Smooth muscle cell (in vitro differentiated cells): ENCODE measurements at regions not wholly inside any gene's neighbourhood (a gene's known extent, or its start where the extent isn't known, plus 50 kb on each side); places are given as distances from the start of the nearest gene placed in this dataset.

ENCODE experiments used
- DNase-seq: peaks from one replicate; lab custom pipeline; 2025; ENCODE audit not compliant: unreplicated experiment; lab: John Stamatoyannopoulos, UW
- H2AFZ ChIP-seq: fragments of 200-600 bp; sonication (generic); 2 replicates; pipeline ENCODE4 v1.6.0; 2016; ENCODE audit warnings: antibody characterized with exemption, low read depth, mild to moderate bottlenecking
- H3F3A ChIP-seq: fragments of 200-600 bp; sonication (generic); 2 replicates; pipeline ENCODE4 v1.6.0; 2017; ENCODE audit warnings: antibody characterized with exemption, low read depth
- H3K27ac ChIP-seq: fragments of 200-600 bp; sonication (generic); 2 replicates; pipeline ENCODE4 v1.5.1; 2016; ENCODE audit warnings: low read depth, mild to moderate bottlenecking
- H3K27me3 ChIP-seq: fragments of 200-600 bp; sonication (generic); 2 replicates; pipeline ENCODE4 v1.6.1; 2016; ENCODE audit warnings: low read depth, mild to moderate bottlenecking
- H3K36me3 ChIP-seq: fragments of 200-600 bp; sonication (generic); 2 replicates; pipeline ENCODE4 v1.5.1; 2016; ENCODE audit warnings: low read depth
- H3K4me1 ChIP-seq: fragments of 200-600 bp; sonication (generic); 2 replicates; pipeline ENCODE4 v1.5.1; 2016; ENCODE audit warnings: low read depth
- H3K4me2 ChIP-seq: fragments of 200-600 bp; sonication (generic); 2 replicates; pipeline ENCODE4 v1.6.0; 2016; ENCODE audit warnings: mild to moderate bottlenecking
- H3K4me3 ChIP-seq: fragments of 200-600 bp; sonication (generic); 2 replicates; pipeline ENCODE4 v1.5.1; 2016; ENCODE audit warnings: mild to moderate bottlenecking
- H3K79me2 ChIP-seq: fragments of 200-600 bp; sonication (generic); 2 replicates; pipeline ENCODE4 v1.6.0; 2016; ENCODE audit warnings: low read depth, mild to moderate bottlenecking
- H3K9ac ChIP-seq: fragments of 200-600 bp; sonication (generic); 2 replicates; pipeline ENCODE4 v1.6.0; 2016; ENCODE audit warnings: low read depth
- H3K9me3 ChIP-seq: fragments of 200-600 bp; sonication (generic); replicated peaks from 2 replicates; pipeline ENCODE4 v1.5.1; 2016; ENCODE audit warnings: low read depth
- H4K20me1 ChIP-seq: fragments of 200-600 bp; sonication (generic); 2 replicates; pipeline ENCODE4 v1.6.0; 2016; ENCODE audit warnings: low read depth
- CTCF ChIP-seq: fragments of 200-600 bp; sonication (generic); IDR thresholded peaks from 2 replicates; pipeline ENCODE4 v1.5.1; 2017; ENCODE audit warnings: borderline replicate concordance, mild to moderate bottlenecking, antibody characterized with exemption; ENCODE audit not compliant: insufficient read depth, poor library complexity, severe bottlenecking
- WGBS: methylation state at CpG from one replicate; pipeline ENCODE4 v1.1.7; 2016; ENCODE audit warnings: low lambda C conversion rate; 5-methylcytosine and 5-hydroxymethylcytosine counted together

GRCh38 chr15:67955252-67955651 is 98.9 kb upstream of the PIAS1 start:
- Histone ChIP-seq H4K20me1 (no peaks in the 10 kb centered on the region), H2AFZ (no peak overlapping the region), H3K36me3 (no peaks in the 10 kb centered on the region), H3K4me2 (no peak overlapping the region), H3F3A (no peaks in the 10 kb centered on the region), H3K9me3 (no peaks in the 10 kb centered on the region), H3K9ac (no peak overlapping the region), H3K27ac (no peak overlapping the region), H3K27me3 (no peaks in the 10 kb centered on the region), H3K4me3 (no peak overlapping the region), H3K79me2 (no peaks in the 10 kb centered on the region), H3K4me1 (no peaks in the 10 kb centered on the region)
- WGBS, result 67% methylated on average over 6 of the region's 6 CpGs
- DNase-seq, result no peak
- no peak for TF ChIP-seq CTCF

GRCh38 chr15:67957435-67958132 is 96.5 kb upstream of the PIAS1 start:
- DNase-seq, result no peak
- H2AFZ ChIP-seq, result no peak overlapping the region

DNA sequence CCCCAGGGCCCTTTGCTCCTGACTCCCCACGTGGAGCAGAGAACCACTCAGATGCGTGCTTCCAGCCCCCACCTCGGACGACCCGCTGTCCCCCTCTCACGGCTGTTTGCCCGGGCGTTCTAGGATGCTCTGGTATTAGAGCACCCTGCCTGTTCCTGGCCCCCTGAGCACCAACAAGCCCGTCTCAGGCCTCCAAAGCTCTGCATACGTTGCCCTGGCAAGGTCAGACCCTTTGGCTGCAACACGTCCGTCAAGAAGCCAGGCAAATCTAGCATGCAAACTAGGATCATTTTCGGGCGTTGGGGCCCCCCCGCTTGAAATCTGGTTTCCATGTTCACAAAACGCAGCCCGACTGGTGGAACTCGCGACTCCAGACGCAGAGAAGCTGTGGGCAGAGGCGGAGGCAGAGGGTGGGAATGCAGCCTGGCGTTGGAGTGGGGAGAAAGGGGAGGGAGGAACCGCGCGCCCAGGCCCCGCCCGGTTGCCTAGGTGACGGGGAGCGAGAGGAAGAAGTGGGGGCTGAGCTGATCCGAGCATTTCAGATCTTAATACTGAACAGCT is 86.2 kb upstream of the PIAS1 start:
- peak; percentile 49 for DNase-seq
- H3F3A ChIP-seq, result no peaks in the 10 kb centered on the region
- peak overlapping the region; percentile 18 for H3K9ac ChIP-seq
- no peaks in the 10 kb centered on the region for H3K79me2 ChIP-seq
- peak overlapping the region; percentile 61 for H3K4me3 ChIP-seq
- no peak for TF ChIP-seq CTCF
- peak overlapping the region; percentile 90 for H3K4me2 ChIP-seq
- no peaks in the 10 kb centered on the region for H3K9me3 ChIP-seq
- H3K36me3 ChIP-seq, result no peaks in the 10 kb centered on the region
- no peaks in the 10 kb centered on the region for H3K27me3 ChIP-seq
- H3K4me1 ChIP-seq, result peaks cover 19% of the 10 kb centered on the region
- 3% methylated on average over 30 of the region's 30 CpGs for WGBS
- no peak overlapping the region for H3K27ac ChIP-seq
- H2AFZ ChIP-seq, result peak overlapping the region; percentile 97
- no peaks in the 10 kb centered on the region for H4K20me1 ChIP-seq

More at GRCh38 chr15:67957435-67958132, 96.5 kb upstream of the PIAS1 start:
- Histone ChIP-seq H3K4me3 (no peak overlapping the region), H3K27ac (no peak overlapping the region), H3K9me3 (no peaks in the 10 kb centered on the region), H3K4me2 (no peak overlapping the region), H3F3A (no peaks in the 10 kb centered on the region), H3K4me1 (no peaks in the 10 kb centered on the region), H3K9ac (no peak overlapping the region), H3K79me2 (no peaks in the 10 kb centered on the region), H4K20me1 (no peaks in the 10 kb centered on the region), H3K36me3 (no peaks in the 10 kb centered on the region), H3K27me3 (no peaks in the 10 kb centered on the region)
- WGBS, result 73% methylated on average over 2 of the region's 2 CpGs
- no peak for TF ChIP-seq CTCF

DNA sequence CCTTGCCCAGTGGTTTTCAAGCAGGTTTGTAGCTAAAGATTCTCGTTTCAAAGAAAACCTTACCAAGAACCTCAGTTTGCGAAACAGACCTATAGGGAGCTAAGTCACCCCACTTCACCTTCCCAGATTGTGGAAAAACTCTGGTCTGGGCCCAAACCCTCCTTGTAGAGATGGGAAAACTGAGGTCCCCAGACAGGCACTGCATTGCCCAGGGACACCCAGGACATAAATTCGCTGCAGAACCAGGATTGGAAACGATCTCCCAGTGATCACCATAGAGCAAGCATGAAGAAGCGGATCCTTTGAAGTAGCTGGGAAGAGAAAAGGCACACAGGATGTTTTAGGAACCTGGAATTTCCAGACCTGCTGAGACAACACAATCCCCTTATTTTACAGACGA is 85.6 kb upstream of the PIAS1 start:
- H3K9me3 ChIP-seq, result no peaks in the 10 kb centered on the region
- H3K4me2 ChIP-seq, result peak overlapping the region; percentile 90
- no peaks in the 10 kb centered on the region for H3K27me3 ChIP-seq
- H3K4me1 ChIP-seq, result peaks cover 19% of the 10 kb centered on the region
- peak overlapping the region; percentile 61 for H3K4me3 ChIP-seq
- no peaks in the 10 kb centered on the region for H3K36me3 ChIP-seq
- peak overlapping the region; percentile 97 for H2AFZ ChIP-seq
- no peaks in the 10 kb centered on the region for H4K20me1 ChIP-seq
- H3K27ac ChIP-seq, result no peak overlapping the region
- no peaks in the 10 kb centered on the region for H3K79me2 ChIP-seq
- no peak for DNase-seq
- no peak overlapping the region for H3K9ac ChIP-seq
- no peak for TF ChIP-seq CTCF
- no peaks in the 10 kb centered on the region for H3F3A ChIP-seq
- 54% methylated on average over 6 of the region's 6 CpGs for WGBS
